IMR-90 (cell line): ENCODE measurements at regions not wholly inside any gene's neighbourhood (a gene's known extent, or its start where the extent isn't known, plus 50 kb on each side); places are given as distances from the start of the nearest gene placed in this dataset.
"Not testable (repeated sequence)": the region's sequence is repeated elsewhere in the genome, so short reads cannot be mapped to it uniquely, and the experiment has no call there.

Source experiments
- ATAC-seq: fragments of 200-7000 bp; cut with Tn5 transposase; 2 replicates; pipeline ENCODE4 v1.9.1; 2020; ENCODE audit warnings: low read depth, mild to moderate bottlenecking, moderate library complexity
- BruUV-seq: library from RNA; stranded (reverse); fragments of 400-500 nt; replicated peaks from 2 replicates; lab custom pipeline; 2021; lab: Mats Ljungman, UMichigan
- CTCF ChIA-PET: fragments of 300-600 bp; formaldehyde crosslinking; extraction: SDS; loops from one replicate; lab custom pipeline; 2021; ENCODE audit warnings: antibody characterized with exemption; lab: Yijun Ruan, JAX
- POLR2A ChIA-PET: fragments of 300-600 bp; sonication (Branson Sonifier 250); formaldehyde crosslinking; loops from one replicate; lab custom pipeline; 2022; ENCODE audit warnings: antibody characterized with exemption; ENCODE audit not compliant: unreplicated experiment; lab: Charles Lee
- DNase-seq: peaks from one replicate; pipeline ENCODE4 v3.0.0; 2013
- H2AFZ ChIP-seq: replicated peaks from 2 replicates; pipeline ENCODE3; 2013; ENCODE audit warnings: low read length, mild to moderate bottlenecking; ENCODE audit not compliant: poor library complexity
- H2AK5ac ChIP-seq: 2 replicates; pipeline ENCODE4 v1.6.1; 2013; ENCODE audit warnings: low read depth, low read length, inconsistent platforms
- H2AK9ac ChIP-seq: replicated peaks from 2 replicates; pipeline ENCODE3; 2013; ENCODE audit warnings: mild to moderate bottlenecking, low read depth, low read length, moderate library complexity; ENCODE audit not compliant: poor library complexity
- H2BK120ac ChIP-seq: 2 replicates; pipeline ENCODE4 v1.6.1; 2013; ENCODE audit warnings: low read depth, low read length, inconsistent platforms
- H2BK15ac ChIP-seq: 3 replicates; pipeline ENCODE4 v1.6.1; 2013; ENCODE audit warnings: low read depth, low read length, inconsistent platforms
- H2BK20ac ChIP-seq: 2 replicates; pipeline ENCODE4 v1.6.1; 2013; ENCODE audit warnings: low read depth, mild to moderate bottlenecking, inconsistent platforms, low read length, moderate library complexity
- H2BK5ac ChIP-seq: 2 replicates; pipeline ENCODE4 v1.6.1; 2013; ENCODE audit warnings: mild to moderate bottlenecking, low read depth, low read length, inconsistent platforms; ENCODE audit not compliant: poor library complexity, severe bottlenecking
- H3K14ac ChIP-seq: replicated peaks from 2 replicates; pipeline ENCODE4 v1.6.1; 2013; ENCODE audit warnings: low read depth, low read length, inconsistent platforms
- H3K18ac ChIP-seq: 2 replicates; pipeline ENCODE4 v1.6.1; 2013; ENCODE audit warnings: low read depth, low read length, control low read depth
- H3K23ac ChIP-seq: 2 replicates; pipeline ENCODE4 v1.6.1; 2013; ENCODE audit warnings: low read depth, low read length, inconsistent platforms
- H3K27ac ChIP-seq: 2 replicates; pipeline ENCODE4 v1.5.1; 2013; ENCODE audit warnings: mild to moderate bottlenecking, control low read depth, low read length; ENCODE audit not compliant: insufficient read depth
- H3K27me3 ChIP-seq: 2 replicates; pipeline ENCODE4 v1.6.1; 2013; ENCODE audit warnings: low read length; ENCODE audit not compliant: control insufficient read depth, insufficient read depth
- H3K36me3 ChIP-seq: 2 replicates; pipeline ENCODE4 v1.6.1; 2013; ENCODE audit warnings: low read length, mixed read lengths; ENCODE audit not compliant: control insufficient read depth, insufficient read depth
- H3K4ac ChIP-seq: 2 replicates; pipeline ENCODE4 v1.6.1; 2013; ENCODE audit warnings: low read depth, low read length, inconsistent platforms
- H3K4me1 ChIP-seq: 2 replicates; pipeline ENCODE4 v1.6.1; 2013; ENCODE audit warnings: low read length, mixed read lengths; ENCODE audit not compliant: control insufficient read depth, insufficient read depth
- H3K4me2 ChIP-seq: 2 replicates; pipeline ENCODE4 v1.6.1; 2013; ENCODE audit warnings: low read depth, mild to moderate bottlenecking, control low read depth, low read length, moderate library complexity
- H3K4me3 ChIP-seq: 2 replicates; pipeline ENCODE4 v1.5.1; 2013; ENCODE audit warnings: low read depth, mild to moderate bottlenecking, control low read depth, low read length, moderate library complexity; ENCODE audit not compliant: insufficient read depth
- H3K56ac ChIP-seq: 2 replicates; pipeline ENCODE4 v1.6.1; 2013; ENCODE audit warnings: low read length, inconsistent platforms; ENCODE audit not compliant: insufficient read depth; ENCODE audit errors: extremely low read depth
- H3K79me1 ChIP-seq, 2 experiments: 2 replicates each; pipeline ENCODE4 v1.6.1; 2013; ENCODE audit warnings: low read length in 2 of 2, inconsistent platforms in 1 of 2, low read depth in 1 of 2
- H3K9ac ChIP-seq: 2 replicates; pipeline ENCODE4 v1.6.1; 2013; ENCODE audit warnings: low read depth, low read length, control low read depth
- H3K9me1 ChIP-seq: 2 replicates; pipeline ENCODE4 v1.6.1; 2013; ENCODE audit warnings: low read length, inconsistent platforms; ENCODE audit not compliant: insufficient read depth
- H3K9me3 ChIP-seq: 2 replicates; pipeline ENCODE4 v1.6.1; 2013; ENCODE audit warnings: low read length; ENCODE audit not compliant: control insufficient read depth, insufficient read depth
- H4K20me1 ChIP-seq: 2 replicates; pipeline ENCODE4 v1.6.1; 2013; ENCODE audit warnings: low read length, inconsistent platforms; ENCODE audit not compliant: insufficient read depth
- H4K5ac ChIP-seq: 2 replicates; pipeline ENCODE4 v1.6.1; 2013; ENCODE audit warnings: mild to moderate bottlenecking, low read depth, low read length, control low read depth
- H4K8ac ChIP-seq, 2 experiments: 2 replicates each; pipeline ENCODE4 v1.6.1; 2013; ENCODE audit warnings: low read depth in 2 of 2, low read length in 2 of 2, control low read depth in 1 of 2, inconsistent platforms in 1 of 2
- H4K91ac ChIP-seq: 2 replicates; pipeline ENCODE4 v1.6.1; 2013; ENCODE audit warnings: low read depth, low read length, inconsistent platforms; ENCODE audit not compliant: insufficient read depth
- WGBS, 2 experiments: methylation state at CpG; one replicate each; pipeline versions ENCODE4 v1.1.5 to v1.1.7; 2013; ENCODE audit warnings: missing lambda C conversion rate in 2 of 2; ENCODE audit not compliant: insufficient read length in 1 of 2; ENCODE audit errors: extremely low coverage in 2 of 2; 5-methylcytosine and 5-hydroxymethylcytosine counted together
- dilution Hi-C: fragments of 300-500 bp; cut with HindIII; formaldehyde crosslinking; loops from one replicate; pipeline ENCODE4 v1.14.3; 2018; ENCODE audit warnings: low sequenced_read_pairs; ENCODE audit not compliant: unreplicated experiment
- in situ Hi-C: fragments of 300-500 bp; cut with MboI; formaldehyde crosslinking; loops from 3 replicates; pipeline ENCODE4 v1.14.3; 2019; ENCODE audit warnings: low sequenced_read_pairs, inconsistent platforms, mixed read lengths
- intact Hi-C: fragments of 100-400 bp; cut with micrococcal nuclease; formaldehyde crosslinking; loops from 2 replicates; pipeline ENCODE4 v1.10.0; 2022

- H3K9me1 ChIP-seq, CTCF ChIA-PET: not testable (repeated sequence)
Measured at GRCh38 chr17:77623321-77623720, 335.2 kb upstream of the TNRC6C start.

More at GRCh38 chr17:77623321-77623720, 335.2 kb upstream of the TNRC6C start:
- H4K91ac ChIP-seq, H3K9ac ChIP-seq, H3K4ac ChIP-seq, H2AK5ac ChIP-seq, ATAC-seq, H3K18ac ChIP-seq, H4K8ac ChIP-seq, DNase-seq, BruUV-seq, H3K27ac ChIP-seq, H3K14ac ChIP-seq, H2BK20ac ChIP-seq, in situ Hi-C loops, H2BK120ac ChIP-seq, H2BK5ac ChIP-seq, H3K36me3 ChIP-seq, H2AK9ac ChIP-seq, H3K4me1 ChIP-seq, POLR2A ChIA-PET, H4K20me1 ChIP-seq, H3K4me3 ChIP-seq, H2BK15ac ChIP-seq, H3K56ac ChIP-seq, H4K5ac ChIP-seq, intact Hi-C loops, dilution Hi-C loops, H3K23ac ChIP-seq, H3K9me3 ChIP-seq, H3K27me3 ChIP-seq, H2AFZ ChIP-seq, H3K4me2 ChIP-seq, H3K79me1 ChIP-seq: not testable (repeated sequence)
- WGBS, 2 experiments, result 81% methylated on average over 3 of the region's 10 CpGs; no CpG with 5 or more reads in 1 of the 2 experiments
